Ecto neural progenitor cell (in vitro differentiated cells): ENCODE measurements at regions not wholly inside any gene's neighbourhood (a gene's known extent, or its start where the extent isn't known, plus 50 kb on each side); places are given as distances from the start of the nearest gene placed in this dataset.
"Not testable (repeated sequence)": the region's sequence is repeated elsewhere in the genome, so short reads cannot be mapped to it uniquely, and the experiment has no call there.

Experiments
- DNase-seq: peaks from one replicate; pipeline ENCODE4 v3.0.0-alpha.2; 2018; ENCODE audit warnings: low spot score

DNA sequence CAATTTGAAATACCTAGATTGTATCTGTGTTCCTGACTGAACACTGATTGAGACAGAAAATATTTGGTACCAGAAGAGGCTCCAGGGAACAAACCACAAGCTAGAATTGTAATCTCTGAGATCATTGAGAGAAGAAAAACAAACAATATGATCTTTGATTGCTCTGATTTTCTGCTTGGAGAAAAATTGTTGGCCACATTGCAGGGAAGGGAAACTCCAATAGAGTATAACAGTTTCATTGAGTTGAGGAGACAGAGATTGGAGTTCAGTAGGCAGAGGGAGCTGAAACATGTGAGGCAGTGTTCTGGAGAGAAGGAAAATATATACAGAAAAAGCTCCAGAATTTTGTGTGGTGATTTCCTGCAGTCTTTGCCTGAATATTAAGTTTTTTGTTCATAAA lies 158.2 kb downstream of the C4orf33 start:
- no peak for DNase-seq

DNA sequence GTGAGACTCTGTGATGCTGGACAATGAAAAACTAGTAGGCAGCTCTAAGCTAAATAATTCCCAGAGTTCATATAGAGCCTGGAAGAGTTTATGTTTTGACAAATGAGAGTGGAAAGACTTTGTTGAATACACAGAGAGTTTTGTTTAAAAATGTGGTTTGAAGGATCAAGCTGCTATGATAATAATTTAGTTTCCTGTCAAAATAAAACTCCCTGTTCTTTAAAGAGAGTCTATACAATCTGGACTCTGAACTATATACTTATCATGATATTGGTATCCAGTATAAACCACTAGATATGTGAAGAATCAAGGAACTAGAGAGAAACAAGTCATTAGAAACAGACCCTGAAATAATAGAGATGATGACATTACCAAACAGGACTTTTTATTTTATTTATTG lies 158.6 kb downstream of the C4orf33 start:
- DNase-seq, result no peak

DNA sequence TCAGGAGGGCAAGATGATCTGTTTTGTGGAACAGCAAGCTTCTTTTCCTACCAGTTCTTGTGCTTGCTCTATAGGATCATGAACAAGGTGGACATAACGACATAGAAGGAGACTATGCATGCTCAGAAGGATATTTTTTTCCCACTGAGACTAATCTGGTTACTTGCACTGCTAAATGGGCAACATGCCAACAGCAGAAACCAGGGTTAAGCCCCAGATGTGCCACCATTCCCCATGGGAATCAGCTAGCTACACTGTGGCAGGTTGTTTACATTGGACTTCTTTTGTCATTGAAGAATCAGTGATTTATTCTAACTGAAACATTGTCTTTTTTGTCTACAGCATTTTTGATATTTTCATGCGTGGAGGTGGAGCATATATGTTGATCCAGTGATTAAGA lies 165.6 kb downstream of the C4orf33 start:
- DNase-seq, result no peak

DNA sequence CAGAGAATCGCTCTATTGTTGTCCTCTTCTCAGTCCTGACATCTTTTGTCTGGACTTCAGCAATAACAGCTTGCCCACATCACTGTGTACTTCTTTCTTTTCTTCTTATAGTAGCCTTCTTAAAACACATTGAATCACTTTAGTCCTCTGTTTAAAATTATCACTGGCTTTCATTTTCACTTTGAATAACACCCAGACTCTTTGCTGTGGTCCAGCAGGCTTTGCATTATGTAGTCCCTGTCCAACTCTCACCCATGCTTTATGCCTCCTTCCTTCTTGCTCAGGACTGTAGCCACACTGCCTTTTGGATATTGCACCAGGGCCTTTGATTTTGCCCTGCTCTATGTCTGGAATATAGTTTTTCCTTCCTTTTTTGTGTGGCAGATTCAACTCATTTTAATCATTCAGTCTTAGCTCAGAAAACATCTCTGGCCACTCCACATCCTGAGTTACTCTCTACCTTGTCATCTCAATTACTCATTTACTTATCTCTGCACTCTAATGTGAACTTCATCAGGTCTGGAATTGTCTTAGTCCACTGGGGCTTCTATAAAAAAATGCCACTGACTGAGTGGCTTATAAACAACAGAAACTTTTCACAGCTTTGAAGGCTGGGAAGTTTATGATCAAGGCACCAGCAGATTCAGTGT lies 168.2 kb downstream of the C4orf33 start:
- DNase-seq, result no peak

DNA sequence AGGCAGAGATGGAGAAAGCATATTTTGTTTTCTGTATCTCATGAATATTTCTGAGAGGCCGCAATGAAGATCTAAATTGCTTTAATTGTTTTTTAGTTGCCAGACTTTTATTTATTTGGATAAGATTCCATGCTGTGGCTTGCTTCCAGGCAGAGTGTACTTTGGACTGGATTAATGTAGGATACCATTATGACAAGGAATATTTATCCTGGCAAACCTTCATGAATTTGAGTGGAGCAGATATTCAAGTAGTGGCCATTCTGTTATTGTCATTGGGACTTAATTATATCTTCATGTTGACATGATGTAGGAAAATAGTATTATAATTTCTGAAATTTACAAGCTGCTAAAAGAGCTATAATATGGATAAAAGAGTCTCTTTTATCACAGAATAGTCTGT lies 182.9 kb downstream of the C4orf33 start:
- no peak for DNase-seq

DNA sequence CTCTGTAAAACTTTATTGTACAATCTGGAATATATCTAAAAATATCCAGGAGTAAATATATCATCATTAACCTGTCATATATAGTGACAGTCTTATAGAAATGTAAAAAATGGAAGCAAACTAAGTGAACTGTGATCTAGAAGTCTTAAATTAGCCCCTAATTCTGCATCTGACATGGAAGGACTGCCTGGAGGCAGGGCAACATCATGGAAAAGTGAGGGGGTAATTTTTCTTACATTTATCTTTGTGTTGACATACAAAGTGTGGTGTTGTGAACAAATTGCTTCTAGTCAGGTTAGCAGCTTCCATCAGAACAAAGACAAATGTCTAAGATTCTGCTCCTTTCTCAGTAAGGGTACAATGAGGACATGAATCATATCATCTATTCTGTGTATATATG lies 186.3 kb downstream of the C4orf33 start:
- DNase-seq, result no peak

DNA sequence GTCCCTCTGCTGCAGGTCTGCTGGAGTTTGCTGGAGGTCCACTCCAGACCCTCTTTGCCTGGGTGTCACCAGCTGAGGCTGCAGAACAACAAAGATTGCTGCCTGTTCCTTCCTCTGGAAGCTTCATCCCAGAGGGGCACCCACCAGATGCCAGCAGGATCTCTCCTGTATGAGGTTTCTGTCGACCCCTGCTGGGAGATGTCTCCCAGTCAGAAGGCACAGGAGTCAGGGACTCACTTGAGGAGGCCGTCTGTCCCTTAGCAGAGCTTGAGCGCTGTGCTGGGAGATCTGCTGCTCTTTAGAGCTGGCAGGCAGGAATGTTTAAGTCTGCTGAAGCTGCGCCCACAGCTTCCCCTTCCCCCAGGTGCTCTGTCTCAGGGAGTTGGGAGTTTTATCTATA lies 196.2 kb downstream of the C4orf33 start:
- DNase-seq, result not testable (repeated sequence)

DNA sequence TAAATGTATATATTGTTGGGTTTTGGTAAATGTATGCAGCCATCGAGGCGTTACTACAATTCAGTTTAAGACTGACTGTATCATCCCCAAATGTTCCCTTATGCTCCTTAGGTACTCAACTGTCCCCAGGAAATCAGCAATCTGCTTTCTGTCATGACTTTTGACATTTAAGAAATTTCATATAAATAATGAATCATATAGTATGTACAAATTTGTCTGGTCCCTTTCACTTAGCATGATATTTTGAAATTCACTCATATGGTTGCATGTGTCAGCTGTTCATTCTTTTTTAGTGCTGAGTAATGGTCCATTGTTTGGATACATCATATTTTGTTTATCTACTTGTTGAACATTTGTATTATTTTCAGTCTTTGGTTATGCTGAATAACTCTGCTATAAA lies 218.8 kb downstream of the C4orf33 start:
- DNase-seq, result no peak

DNA sequence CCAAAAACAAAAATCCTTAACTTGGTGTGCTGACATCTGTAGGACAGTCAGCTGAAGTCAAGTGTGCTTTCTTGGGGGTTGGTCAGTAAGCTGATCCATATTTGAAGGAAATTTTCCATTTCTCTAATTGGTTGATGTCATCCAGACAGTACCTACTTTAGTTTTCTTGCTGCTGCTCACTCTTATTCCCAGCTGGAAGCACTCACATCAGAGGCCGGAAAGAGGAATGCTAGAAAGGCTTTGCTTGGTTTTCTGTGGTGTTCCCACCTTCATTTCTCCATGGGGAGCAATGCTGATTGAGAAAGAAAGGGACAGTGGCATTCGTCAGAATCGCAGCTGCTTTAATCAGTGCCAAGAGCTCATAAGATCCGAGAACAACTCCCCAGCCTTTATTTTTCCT lies 227.0 kb downstream of the C4orf33 start:
- DNase-seq, result no peak

DNA sequence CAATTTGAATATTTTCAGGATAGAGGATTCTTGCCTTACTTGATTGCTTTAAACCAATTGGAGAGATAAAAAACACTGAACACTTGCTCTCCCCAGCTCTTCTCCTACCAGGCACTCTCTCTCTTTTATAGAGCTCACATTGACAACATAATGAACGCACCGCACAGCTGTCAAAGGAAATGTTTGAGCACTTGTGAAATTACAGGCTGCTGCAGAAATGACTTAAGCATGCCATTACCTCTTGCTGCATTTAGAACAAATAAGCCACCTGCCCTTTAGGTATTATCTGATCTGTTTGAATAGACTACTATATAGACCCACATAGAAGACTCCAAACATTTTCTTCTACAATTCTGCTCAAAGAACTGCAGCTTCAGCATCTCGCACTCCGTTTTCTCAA lies 227.7 kb downstream of the C4orf33 start:
- no peak for DNase-seq

DNA sequence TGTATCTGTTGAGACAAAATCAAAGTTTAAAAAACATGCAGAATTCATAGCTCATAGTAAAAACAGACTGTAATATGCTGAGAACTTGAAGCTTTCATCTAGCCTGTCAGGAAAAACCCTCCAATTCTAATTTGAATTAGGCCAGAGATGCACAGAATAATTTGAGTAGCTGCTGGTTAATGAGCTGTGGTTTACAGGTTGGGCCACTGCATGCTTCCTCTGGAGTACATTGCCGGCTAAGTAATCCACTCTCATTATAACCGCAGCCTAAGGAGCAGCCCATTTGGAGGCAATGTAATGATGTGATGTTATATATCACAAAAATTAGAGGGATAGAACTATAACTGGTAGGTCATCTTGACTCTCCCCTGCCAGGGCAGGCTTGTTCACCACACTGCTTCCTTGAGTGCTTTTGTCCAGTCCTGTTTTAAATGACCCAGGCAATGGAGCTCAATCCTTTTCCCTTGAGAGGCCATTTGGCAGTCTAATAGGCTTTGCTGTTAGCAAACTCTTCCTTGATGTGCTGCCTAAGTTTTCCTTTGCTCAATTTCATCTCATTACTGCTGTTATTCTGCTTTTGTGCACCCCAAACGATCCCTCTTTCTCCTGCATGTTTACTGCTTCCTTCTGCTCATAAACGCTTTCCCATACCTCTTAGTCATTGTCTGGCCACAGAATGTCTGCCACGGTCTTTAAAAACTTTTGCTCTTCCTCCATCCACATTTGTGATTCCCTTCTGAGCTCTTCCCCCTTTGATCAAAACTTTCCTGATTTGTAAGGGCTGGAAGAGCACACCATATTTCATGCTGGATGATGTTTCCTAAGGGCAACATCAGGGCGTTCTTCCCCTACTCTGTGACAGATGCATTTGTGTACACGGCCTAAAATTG lies 230.9 kb downstream of the C4orf33 start:
- no peak for DNase-seq

DNA sequence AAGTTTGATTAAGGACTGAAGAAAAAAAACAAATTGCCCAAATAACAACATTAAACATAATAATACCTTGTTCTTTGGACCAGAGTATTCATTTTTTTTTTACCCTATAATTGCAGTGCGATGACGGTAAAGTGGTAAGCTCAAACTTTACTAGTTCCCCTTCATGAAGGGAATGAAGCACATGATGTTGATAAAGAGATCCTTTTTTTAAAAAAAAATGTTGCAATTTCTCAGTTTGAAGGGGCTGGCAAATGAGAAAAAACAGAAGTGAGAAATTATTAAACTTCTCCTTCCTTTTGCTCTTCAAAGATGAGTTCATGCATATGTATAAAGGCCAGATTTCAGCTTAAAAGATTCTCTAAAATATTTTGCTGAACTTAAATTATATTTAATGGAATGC lies 231.7 kb downstream of the C4orf33 start:
- no peak for DNase-seq

DNA sequence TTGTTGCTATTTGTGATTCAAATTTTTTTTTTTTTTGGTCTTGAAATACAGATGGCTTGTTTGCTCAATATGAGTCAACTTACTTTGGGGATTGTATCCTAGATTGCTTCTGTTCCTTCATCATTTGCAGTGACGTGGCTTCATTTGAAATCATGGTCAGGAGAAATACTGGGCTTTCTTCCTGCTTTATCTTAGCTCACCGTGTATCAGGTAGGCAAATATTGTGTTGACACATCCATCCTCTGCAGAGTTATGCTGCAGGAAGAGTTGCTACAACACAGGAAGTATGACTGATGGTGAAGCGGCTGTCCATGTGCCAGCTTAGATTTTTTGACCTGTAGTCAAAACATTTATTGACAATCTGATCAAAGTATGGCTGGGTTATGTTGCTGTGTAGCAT lies 232.2 kb downstream of the C4orf33 start:
- no peak for DNase-seq

DNA sequence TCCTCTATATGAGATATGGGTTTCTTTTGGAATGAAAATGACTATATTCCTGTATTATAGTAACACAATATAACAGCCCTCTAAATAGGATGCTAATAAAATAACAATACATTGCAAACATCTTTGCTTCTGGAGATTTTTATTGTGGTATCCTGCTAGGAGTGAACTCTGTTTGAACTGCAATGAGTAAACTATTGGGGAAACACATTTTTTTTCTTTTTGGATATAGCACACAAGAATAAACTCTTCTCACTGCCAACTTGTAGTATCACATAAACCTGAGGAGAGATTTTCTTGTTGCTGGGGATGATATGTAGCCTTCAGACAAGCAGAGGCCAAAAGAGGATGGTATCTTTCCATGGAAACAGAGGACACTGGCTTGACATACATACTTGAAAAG lies 238.2 kb downstream of the C4orf33 start:
- no peak for DNase-seq

DNA sequence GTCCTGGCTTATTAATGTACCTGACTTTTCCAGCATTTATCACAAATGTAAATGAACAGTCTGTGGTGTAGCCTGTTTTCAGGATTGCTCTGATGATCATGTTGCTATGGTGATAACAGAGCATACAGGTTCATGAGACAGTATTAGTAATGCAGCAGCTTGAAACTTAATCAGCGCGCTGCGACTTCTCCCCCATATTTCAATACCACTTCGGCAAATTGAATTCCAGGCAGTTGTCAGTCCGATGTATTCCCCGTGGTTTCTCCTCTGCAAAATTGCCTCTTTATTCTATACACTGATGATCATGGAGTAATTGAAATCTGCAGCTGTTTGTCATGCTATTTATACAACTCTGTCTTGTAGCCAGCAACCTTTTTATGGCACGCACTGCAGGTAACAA lies 239.3 kb downstream of the C4orf33 start:
- no peak for DNase-seq

DNA sequence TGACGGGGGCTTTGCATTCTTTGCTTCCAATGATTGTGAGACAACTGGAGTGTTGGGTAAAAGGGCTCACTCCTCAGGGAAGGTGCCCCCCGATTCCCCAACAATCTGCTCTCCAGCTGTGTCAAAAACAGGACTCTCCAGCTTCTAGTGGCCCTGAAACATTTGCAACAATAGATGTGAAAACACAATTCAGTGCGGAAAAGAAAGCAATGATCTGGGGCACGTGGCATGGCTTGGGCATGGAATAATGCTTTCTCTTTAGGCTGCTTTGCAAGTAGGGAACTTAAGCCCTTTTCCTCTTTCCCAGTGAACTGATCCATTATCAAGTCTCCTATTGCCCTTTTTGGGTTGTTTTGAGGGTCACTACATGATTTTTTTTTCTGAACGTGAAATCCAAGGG lies 239.9 kb downstream of the C4orf33 start:
- no peak for DNase-seq

DNA sequence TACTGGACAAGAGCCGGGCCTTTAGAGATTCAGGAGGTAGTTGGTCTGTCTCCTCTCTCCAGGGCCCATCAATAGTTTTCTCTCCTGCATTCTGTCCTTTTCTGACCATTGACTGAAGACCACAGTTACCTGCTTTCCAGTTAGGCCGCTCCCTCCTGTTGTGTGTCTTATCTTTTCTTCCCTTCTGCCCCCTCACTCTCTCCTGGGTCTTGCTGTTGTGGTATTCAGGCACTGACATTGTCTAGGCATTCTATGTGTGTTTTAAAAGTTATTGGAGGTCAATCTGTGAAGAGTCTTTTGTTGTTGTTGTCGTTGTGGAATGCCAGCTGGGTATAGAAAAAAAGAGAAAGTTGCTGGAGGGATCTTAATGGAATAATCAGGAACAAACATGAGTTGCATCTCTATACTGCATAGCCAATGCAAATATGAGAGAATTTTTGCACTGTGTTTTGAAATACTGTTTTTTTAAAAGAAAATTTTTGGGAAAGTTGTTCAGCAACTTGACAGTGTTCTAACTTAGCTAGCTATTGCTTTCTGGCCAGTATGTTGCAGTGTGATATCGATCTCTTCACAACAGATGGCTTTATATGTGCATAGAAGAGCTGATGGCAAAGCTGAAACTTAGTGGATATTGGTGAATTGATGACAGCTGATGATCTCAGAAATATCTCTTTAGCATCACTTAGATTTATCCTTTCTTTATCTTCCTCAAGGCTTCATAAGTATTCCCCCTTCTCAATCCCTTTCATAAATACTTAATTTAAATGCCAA lies 240.7 kb downstream of the C4orf33 start:
- no peak for DNase-seq

DNA sequence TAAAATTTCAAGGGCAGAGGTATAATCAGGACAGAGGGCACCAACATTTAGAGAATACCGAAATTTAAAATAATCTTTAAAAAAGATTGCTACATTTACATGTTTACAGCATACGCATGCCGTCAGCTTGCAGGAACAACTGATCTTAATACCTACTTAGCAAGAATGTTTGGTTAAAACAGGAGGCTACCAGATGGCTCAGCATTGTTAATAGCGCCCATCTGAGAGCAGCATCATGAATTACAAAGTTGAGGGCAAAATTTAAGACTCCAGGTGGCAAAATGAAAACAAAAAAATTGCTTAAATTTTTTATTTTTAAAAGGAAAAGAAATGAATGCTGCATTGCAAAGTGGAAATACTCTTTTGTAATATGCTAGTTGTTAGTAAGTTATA lies 241.3 kb downstream of the C4orf33 start:
- no peak for DNase-seq

DNA sequence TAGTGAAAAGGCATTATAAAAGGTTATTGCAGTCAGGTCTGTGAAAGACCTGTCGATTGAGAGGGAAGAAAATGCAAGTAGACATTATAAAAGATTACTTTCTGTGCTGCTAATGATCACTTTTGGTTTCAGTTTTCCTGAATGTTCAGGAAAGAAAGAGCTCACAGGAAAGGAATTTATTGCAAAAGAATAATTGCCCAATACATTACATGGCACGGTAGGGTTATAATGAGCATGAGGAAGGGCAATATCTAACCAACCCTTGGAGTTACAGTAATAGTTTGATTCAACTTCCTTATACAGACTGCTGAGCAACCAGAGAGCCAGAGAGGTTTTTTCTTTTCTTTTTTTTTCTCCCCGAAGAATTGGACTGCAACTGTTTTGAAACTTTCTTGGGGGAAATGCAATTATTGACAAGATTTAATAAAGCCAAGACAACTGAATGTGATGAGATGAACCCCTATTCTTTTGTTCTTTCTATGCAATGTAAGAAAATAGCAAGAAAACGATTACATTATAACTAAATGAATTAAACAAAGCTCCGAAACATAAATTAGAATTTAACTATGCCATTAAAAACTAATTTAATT lies 247.0 kb downstream of the C4orf33 start:
- no peak for DNase-seq

DNA sequence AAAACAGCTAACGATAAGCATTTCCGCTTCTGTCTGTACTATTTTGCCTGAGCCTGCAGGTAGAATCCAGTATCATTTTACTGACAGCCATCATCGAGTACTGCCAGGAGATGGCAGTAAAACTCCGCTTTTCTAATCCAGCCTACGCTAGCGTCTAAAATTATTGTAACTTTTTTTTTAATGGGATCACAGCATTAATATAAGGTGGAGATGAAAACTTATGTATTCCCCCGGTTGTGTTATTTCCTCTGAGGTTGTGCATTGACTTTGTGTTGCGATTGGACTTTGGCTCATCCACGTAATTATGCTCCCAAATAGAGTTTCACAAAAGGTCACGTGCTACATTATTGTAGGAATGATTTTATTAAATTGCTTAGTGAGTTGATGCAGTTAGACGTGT lies 248.1 kb downstream of the C4orf33 start:
- DNase-seq, result no peak

DNA sequence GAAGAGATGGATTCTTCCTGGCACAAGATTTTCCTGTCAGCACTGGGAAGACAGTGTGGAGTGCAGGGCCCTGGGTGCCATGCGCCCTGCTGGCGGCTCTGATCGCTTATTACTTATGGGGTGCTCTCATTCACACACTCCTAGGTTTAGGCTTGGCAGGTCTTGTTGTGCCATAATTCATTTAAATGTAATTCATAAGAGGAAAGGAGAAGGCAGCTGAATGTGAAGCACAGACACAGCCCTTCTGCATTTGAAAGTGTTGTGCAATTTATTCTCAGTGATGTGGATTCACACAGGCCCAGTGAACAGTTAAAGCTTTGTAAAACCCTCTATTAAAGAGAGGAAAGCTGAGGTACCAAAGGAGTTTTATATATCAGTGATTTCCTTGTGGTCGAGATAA lies 249.7 kb downstream of the C4orf33 start:
- no peak for DNase-seq

DNA sequence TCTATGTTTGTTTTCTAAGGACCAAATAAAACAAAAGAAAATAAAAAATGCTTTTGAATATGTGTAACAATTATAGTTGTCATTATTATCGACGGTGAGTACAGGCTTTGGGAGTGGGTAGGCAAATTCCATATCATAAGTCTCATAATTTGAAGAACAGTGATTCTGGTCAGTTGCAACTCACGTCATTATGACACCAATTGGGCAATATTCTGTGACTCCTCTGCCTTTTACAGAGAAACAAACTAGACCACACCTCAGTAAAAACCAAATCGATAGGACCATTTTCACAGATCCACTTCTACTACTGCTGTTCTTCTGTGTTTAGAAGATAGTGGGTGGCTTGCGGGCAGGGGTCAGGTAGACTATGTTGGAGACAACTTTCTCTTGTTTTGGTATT lies 250.1 kb downstream of the C4orf33 start:
- DNase-seq, result no peak

DNA sequence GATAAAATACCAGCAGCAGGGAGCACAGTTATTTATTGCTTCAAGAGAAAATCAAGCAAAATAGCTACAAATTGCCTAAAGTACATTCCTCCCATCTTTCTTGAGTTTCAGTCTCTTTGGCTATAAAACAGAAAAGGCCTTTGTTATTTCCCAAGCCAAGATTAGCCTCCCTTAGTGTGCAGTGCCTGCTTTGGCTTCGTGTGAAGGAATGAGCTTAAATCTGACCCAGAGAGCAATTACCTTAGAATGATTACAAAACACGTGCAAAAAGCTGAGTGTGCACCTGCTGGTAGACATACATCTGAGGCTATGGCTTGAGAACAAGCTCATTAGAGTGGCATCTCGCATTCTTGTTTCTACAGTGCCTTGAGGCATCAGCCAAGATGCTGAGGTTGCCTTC lies 250.8 kb downstream of the C4orf33 start:
- DNase-seq, result no peak
